SK-N-SH treated with all-trans-retinoic acid at 6 μM for 48 hours (cell line): ENCODE measurements at regions not wholly inside any gene's neighbourhood (a gene's known extent, or its start where the extent isn't known, plus 50 kb on each side); places are given as distances from the start of the nearest gene placed in this dataset.

Source experiments
- ATAC-seq: fragments of 200-7000 bp; cut with Tn5 transposase; 3 replicates; pipeline ENCODE4 v1.9.1; 2020; ENCODE audit warnings: mild to moderate bottlenecking, moderate library complexity
- ARNTL ChIP-seq: fragments of 450-650 bp; formaldehyde crosslinking; IDR thresholded peaks from 2 replicates; pipeline ENCODE4 v1.5.0; 2020; ENCODE audit warnings: low read depth, mild to moderate bottlenecking, moderate library complexity, borderline replicate concordance
- BACH2 ChIP-seq: fragments of 250-450 bp; sonication (Bioruptor Pico); IDR thresholded peaks from 2 replicates; pipeline ENCODE4 v1.9.0; 2021; ENCODE audit warnings: mild to moderate bottlenecking, borderline replicate concordance
- CSDC2 ChIP-seq: fragments of 250-450 bp; sonication (Bioruptor Pico); IDR thresholded peaks from 2 replicates; pipeline ENCODE4 v1.5.0; 2020; ENCODE audit warnings: mild to moderate bottlenecking, moderate library complexity
- CSRNP3 ChIP-seq: fragments of 250-450 bp; sonication (Bioruptor Pico); IDR thresholded peaks from 2 replicates; pipeline ENCODE4 v1.5.1; 2021; ENCODE audit warnings: mild to moderate bottlenecking, moderate library complexity
- ESRRG ChIP-seq: fragments of 250-450 bp; sonication (Bioruptor Pico); IDR thresholded peaks from 2 replicates; pipeline ENCODE4 v1.6.1; 2021; ENCODE audit warnings: mild to moderate bottlenecking
- GLIS3 ChIP-seq: fragments of 250-450 bp; sonication (Bioruptor Pico); IDR thresholded peaks from 2 replicates; pipeline ENCODE4 v1.5.0; 2020; ENCODE audit warnings: mild to moderate bottlenecking, moderate library complexity
- POU6F1 ChIP-seq: fragments of 250-450 bp; sonication (Bioruptor Pico); IDR thresholded peaks from 2 replicates; pipeline ENCODE4 v1.8.0; 2021; ENCODE audit warnings: low read depth, mild to moderate bottlenecking, moderate library complexity, borderline replicate concordance
- PPARA ChIP-seq: fragments of 250-450 bp; sonication (Bioruptor Pico); IDR thresholded peaks from 2 replicates; pipeline ENCODE4 v1.5.0; 2020; ENCODE audit warnings: mild to moderate bottlenecking, borderline replicate concordance
- RARB ChIP-seq: fragments of 250-450 bp; sonication (Bioruptor Pico); IDR thresholded peaks from 2 replicates; pipeline ENCODE4 v1.8.0; 2021; ENCODE audit warnings: mild to moderate bottlenecking, moderate library complexity
- TCF4 ChIP-seq: fragments of 250-450 bp; sonication (Bioruptor Pico); IDR thresholded peaks from 2 replicates; pipeline ENCODE4 v1.8.0; 2021; ENCODE audit warnings: mild to moderate bottlenecking, moderate library complexity, borderline replicate concordance
- TOX ChIP-seq: fragments of 250-450 bp; sonication (Bioruptor Pico); IDR thresholded peaks from 2 replicates; pipeline ENCODE4 v1.8.0; 2021; ENCODE audit warnings: mild to moderate bottlenecking, moderate library complexity, borderline replicate concordance
- ZFP3 ChIP-seq: fragments of 250-450 bp; sonication (Bioruptor Pico); IDR thresholded peaks from 2 replicates; pipeline ENCODE4 v1.5.0; 2020; ENCODE audit warnings: mild to moderate bottlenecking, moderate library complexity
- ZFP30 ChIP-seq: fragments of 450-650 bp; formaldehyde crosslinking; IDR thresholded peaks from 2 replicates; pipeline ENCODE4 v1.5.0; 2022; ENCODE audit warnings: mild to moderate bottlenecking, moderate library complexity
- ZNF565 ChIP-seq: fragments of 450-650 bp; formaldehyde crosslinking; conservative IDR thresholded peaks from 2 replicates; pipeline ENCODE4 v1.5.0; 2020; ENCODE audit warnings: low read depth, mild to moderate bottlenecking, moderate library complexity
- ZNF8 ChIP-seq: fragments of 450-650 bp; formaldehyde crosslinking; IDR thresholded peaks from 2 replicates; pipeline ENCODE4 v1.5.0; 2020; ENCODE audit warnings: mild to moderate bottlenecking, moderate library complexity
- TF ChIP-seq, protein P1 (sequence below): fragments of 250-450 bp; sonication (Bioruptor Pico); IDR thresholded peaks from 2 replicates; pipeline ENCODE4 v1.5.0; 2020; ENCODE audit warnings: mild to moderate bottlenecking, moderate library complexity
- TF ChIP-seq, protein P2 (sequence below): fragments of 250-450 bp; sonication (Bioruptor Pico); IDR thresholded peaks from 2 replicates; pipeline ENCODE4 v1.5.1; 2020; ENCODE audit warnings: low read depth, mild to moderate bottlenecking, moderate library complexity
- TF ChIP-seq, protein P3 (sequence below): fragments of 250-450 bp; sonication (Bioruptor Pico); IDR thresholded peaks from 2 replicates; pipeline ENCODE4 v1.8.0; 2020; ENCODE audit warnings: mild to moderate bottlenecking, moderate library complexity, borderline replicate concordance

DNA sequence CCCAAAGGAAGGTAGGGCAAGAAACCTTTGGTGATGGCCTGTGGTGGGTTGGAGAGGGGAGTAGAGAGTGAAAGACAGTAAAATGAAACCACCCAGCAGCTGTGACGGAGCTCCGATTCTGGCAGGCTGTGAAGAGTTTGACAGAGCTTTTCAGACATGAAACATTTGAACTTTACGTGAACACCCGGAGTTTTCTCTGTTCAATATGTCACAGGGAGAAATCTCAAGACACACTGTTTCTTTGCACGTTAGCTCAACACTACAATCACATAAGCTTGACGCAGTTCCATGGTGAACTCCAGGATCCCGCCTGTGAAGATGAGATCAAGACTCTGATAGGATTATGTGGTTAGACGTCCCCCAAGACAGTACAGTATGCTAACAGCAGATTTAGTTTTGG, 79.6 kb upstream of the CDH11 start:
- TF ChIP-seq CSDC2 (no peak), ZNF565 (no peak)
- ATAC-seq = no peak

GRCh38 chr16:65200857-65201256, 79.0 kb upstream of the CDH11 start:
- TF ChIP-seq ARNTL (CRISPR knock-in tag) (no peak), ZFP3 (CRISPR knock-in tag) (no peak), RARB (no peak), ESRRG (no peak), CSRNP3 (CRISPR knock-in tag) (no peak), PPARA (CRISPR knock-in tag) (no peak), CSDC2 (no peak), POU6F1 (CRISPR knock-in tag) (no peak), GLIS3 (no peak)
- TF ChIP-seq, protein P1, sequence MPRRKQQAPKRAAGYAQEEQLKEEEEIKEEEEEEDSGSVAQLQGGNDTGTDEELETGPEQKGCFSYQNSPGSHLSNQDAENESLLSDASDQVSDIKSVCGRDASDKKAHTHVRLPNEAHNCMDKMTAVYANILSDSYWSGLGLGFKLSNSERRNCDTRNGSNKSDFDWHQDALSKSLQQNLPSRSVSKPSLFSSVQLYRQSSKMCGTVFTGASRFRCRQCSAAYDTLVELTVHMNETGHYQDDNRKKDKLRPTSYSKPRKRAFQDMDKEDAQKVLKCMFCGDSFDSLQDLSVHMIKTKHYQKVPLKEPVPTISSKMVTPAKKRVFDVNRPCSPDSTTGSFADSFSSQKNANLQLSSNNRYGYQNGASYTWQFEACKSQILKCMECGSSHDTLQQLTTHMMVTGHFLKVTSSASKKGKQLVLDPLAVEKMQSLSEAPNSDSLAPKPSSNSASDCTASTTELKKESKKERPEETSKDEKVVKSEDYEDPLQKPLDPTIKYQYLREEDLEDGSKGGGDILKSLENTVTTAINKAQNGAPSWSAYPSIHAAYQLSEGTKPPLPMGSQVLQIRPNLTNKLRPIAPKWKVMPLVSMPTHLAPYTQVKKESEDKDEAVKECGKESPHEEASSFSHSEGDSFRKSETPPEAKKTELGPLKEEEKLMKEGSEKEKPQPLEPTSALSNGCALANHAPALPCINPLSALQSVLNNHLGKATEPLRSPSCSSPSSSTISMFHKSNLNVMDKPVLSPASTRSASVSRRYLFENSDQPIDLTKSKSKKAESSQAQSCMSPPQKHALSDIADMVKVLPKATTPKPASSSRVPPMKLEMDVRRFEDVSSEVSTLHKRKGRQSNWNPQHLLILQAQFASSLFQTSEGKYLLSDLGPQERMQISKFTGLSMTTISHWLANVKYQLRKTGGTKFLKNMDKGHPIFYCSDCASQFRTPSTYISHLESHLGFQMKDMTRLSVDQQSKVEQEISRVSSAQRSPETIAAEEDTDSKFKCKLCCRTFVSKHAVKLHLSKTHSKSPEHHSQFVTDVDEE = no peak
- TF ChIP-seq, protein P2, sequence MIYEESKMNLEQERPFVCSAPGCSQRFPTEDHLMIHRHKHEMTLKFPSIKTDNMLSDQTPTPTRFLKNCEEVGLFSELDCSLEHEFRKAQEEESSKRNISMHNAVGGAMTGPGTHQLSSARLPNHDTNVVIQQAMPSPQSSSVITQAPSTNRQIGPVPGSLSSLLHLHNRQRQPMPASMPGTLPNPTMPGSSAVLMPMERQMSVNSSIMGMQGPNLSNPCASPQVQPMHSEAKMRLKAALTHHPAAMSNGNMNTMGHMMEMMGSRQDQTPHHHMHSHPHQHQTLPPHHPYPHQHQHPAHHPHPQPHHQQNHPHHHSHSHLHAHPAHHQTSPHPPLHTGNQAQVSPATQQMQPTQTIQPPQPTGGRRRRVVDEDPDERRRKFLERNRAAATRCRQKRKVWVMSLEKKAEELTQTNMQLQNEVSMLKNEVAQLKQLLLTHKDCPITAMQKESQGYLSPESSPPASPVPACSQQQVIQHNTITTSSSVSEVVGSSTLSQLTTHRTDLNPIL (CRISPR knock-in tag) = no peak

DNA sequence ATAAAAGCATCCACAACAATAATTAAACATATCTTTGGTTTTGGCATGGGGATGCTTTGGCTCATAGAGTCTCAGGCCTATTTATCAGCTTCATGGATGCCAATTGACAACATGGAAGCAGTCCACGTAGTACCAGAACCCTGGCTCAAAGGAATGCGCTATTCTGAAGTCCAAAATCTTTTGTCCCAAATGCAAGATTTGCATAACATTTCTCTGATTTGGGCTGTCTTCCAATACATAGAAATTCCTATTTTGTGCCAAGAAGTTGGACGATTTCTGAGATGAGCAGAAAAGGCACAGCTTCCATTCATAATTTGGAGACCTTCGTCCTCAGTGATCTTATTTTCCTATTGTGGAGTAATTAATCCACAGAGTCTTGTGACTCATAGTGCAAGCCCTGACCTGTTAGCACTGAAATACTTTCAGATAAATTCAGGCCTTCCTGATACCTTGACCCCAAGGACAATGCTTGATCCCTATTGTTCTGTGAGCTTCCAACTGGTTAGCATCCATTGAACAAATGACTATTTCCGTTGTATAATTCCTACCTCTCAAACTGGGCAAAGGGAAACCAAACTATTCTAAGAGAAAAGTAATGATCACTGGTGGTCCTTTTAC, 78.4 kb upstream of the CDH11 start:
- TF ChIP-seq ESRRG = no peak
- no peak for TF ChIP-seq TOX (CRISPR knock-in tag)
- no peak for TF ChIP-seq BACH2 (CRISPR knock-in tag)
- TF ChIP-seq ZNF565 = no peak
- TF ChIP-seq, protein P3, sequence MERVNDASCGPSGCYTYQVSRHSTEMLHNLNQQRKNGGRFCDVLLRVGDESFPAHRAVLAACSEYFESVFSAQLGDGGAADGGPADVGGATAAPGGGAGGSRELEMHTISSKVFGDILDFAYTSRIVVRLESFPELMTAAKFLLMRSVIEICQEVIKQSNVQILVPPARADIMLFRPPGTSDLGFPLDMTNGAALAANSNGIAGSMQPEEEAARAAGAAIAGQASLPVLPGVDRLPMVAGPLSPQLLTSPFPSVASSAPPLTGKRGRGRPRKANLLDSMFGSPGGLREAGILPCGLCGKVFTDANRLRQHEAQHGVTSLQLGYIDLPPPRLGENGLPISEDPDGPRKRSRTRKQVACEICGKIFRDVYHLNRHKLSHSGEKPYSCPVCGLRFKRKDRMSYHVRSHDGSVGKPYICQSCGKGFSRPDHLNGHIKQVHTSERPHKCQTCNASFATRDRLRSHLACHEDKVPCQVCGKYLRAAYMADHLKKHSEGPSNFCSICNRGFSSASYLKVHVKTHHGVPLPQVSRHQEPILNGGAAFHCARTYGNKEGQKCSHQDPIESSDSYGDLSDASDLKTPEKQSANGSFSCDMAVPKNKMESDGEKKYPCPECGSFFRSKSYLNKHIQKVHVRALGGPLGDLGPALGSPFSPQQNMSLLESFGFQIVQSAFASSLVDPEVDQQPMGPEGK (CRISPR knock-in tag) = no peak
- no peak for TF ChIP-seq ARNTL (CRISPR knock-in tag)
- no peak for TF ChIP-seq ZFP30 (CRISPR knock-in tag)
- TF ChIP-seq TCF4 (CRISPR knock-in tag) = no peak
- TF ChIP-seq POU6F1 (CRISPR knock-in tag) = no peak
- no peak for TF ChIP-seq ZNF8 (CRISPR knock-in tag)
- no peak for ATAC-seq

More at GRCh38 chr16:65200857-65201256, 79.0 kb upstream of the CDH11 start:
- ATAC-seq = no peak
